Activated CD4-positive, alpha-beta T cell treated with anti-CD3 and anti-CD28 coated beads, Interleukin-2, Interleukin-6, amounts not matched to agents 100 ng/mL and 50 ng/mL, durations not matched to agents 16 hours and 8 hours (primary cell): ENCODE measurements at regions not wholly inside any gene's neighbourhood (a gene's known extent, or its start where the extent isn't known, plus 50 kb on each side); places are given as distances from the start of the nearest gene placed in this dataset.
"Not testable (repeated sequence)": the region's sequence is repeated elsewhere in the genome, so short reads cannot be mapped to it uniquely, and the experiment has no call there.

Experiments used
- DNase-seq: peaks from one replicate; pipeline ENCODE4 v3.0.0-alpha.2; 2020

DNA sequence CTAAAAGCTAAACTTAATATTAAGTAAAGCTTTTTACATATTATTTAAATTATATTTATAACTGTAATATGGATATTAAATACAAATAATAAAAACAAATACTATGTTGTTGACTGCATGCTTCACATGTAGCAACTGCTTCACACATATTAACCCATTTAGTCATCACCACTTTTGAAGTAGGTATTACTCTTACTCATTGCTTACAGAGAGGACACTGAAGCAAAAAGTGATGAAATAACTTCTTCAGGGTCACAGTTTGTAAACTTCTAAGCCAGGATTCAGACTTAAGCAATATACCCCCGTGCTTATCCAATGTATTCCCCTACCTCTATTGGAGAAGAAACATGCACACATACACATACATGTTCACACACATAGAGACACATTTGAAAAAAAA, 166.6 kb downstream of the DKK2 start:
- no peak for DNase-seq

DNA sequence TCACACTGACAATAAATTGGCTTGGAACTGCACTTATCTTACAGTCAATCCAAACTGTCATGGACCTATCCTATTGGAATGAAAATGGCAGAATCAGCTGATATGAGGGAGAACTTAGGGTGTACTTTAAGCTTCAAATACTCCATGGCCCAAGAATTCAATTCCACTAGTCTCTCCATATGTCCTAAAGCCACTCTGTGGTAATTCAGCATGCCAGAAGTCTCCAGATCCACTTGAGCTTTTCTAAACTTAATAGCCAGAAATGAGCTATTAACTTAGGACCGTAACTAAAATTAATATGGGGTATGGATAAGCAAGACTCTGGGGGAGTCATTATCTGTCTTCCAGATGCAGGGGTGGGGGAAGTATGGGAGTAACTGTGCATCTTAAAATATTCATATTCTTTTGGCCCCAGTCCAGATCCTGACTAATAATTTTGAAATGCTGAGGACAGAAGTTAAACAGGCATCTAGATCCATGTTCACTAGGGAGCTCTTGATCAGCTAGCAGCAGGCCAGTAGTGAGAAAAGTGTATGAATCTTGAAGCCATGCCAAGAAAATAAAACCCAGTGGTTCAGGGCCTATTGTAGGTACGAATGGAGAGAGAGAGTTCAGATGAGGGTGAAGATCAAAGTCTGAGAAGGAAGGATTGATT, 167.6 kb downstream of the DKK2 start:
- DNase-seq: no peak

DNA sequence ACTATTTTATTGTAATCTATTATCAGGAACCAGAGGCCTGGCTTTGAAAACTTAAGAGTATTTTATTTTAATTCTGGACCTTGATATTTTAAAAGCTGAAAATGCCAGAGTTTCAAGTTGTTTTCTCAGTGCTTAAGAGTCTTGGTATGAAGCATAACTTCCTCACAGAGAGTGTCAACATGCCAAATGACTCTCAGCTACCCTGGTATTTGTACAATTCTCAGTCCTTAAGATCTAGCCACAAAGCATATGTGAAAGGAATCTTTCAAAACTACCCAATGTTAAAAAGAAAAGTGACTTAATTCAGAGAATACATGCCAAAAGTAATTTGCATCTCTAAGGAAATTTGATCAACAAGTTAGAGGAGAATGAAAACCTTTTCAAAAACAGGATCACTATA, 171.9 kb downstream of the DKK2 start:
- DNase-seq: no peak

DNA sequence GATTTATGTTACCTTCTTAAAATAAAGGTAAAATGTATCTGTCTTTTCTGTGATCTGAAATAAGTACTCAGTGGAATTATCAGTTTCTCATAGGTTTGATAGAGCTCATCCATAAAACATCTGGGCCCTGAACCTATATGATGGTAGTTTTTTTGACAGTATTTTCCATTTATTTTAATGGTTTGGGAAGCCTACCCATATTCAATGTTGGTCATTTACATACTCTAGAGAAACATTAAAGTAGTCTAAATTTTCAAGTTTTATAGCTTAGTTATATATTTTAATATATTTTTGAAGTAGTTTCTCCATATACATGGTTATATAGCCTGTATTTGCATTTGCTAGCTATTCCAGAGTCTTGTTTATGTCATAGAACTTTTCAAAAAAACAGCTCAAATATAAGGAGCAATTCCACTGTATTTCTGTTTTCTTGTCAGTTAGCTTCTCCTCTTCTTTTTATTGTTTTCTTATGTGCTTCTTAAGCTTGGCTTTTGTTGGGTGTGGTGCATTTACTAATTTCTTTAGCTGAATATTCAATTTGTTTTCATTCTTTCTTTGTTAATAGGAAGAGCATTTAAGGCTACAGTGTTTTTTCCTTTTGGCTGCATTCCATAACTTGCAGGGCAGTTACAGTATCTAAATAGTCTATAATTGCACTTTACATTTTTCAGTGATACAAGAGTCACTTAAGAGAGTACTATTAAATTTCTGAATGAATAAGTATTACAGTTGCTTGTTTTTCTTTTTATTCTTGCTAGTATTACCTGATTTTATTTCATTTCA, 181.4 kb downstream of the DKK2 start:
- DNase-seq: no peak

DNA sequence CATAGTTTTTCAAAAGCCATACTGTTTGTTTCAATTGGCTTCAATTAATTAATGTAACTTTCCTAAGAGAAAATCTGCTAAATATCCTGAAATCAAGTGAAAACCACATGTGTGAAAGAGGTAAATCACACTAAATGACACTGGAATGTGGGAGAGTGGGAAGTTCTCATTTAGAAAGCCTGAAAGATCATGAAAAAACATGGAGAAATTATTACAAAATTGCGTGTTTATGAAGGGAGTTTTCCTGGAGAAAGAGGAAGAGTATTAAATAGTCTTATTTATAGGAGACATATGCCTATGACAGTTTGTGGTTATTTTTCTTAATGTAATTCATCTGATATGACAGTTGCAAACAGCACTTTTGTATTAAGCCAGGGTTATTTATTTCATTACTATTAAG, 183.7 kb downstream of the DKK2 start:
- no peak for DNase-seq

DNA sequence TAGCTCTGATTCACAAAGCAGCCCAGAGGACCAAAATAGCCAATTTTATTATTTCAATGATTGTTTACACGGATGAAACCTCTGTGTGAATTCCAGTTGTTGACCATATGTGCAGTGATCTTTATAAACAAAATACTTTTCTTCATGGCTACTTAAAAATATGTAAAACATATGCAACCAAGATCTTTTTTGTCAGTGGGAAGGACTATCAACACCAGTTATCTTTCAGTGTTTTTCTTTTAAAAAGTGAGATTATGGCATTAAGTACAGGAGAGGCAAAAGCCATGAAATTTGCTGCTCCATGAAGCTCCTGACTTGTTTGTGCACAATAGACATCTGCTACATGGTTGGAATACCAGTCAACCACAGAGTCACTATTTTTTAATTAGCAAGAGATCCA, 184.4 kb downstream of the DKK2 start:
- DNase-seq: no peak

DNA sequence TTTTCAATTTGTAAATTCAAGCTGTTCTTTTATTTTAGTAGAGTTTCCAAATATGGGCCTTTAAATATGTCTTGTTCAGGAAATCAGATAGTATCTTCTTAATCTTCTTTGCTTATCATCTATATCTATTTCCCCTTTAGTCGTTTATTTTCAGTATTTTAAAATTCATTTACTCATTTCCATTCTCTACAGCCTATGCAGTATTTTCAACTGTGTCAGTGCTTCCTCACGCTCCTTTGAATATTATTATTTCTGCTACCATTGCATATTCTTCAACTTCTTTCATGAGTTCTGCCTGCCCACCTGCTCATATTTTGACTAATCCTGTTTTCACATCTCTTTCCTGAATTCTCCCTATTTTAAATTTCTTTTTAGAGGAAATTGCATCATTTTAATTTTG, 185.4 kb downstream of the DKK2 start:
- no peak for DNase-seq

DNA sequence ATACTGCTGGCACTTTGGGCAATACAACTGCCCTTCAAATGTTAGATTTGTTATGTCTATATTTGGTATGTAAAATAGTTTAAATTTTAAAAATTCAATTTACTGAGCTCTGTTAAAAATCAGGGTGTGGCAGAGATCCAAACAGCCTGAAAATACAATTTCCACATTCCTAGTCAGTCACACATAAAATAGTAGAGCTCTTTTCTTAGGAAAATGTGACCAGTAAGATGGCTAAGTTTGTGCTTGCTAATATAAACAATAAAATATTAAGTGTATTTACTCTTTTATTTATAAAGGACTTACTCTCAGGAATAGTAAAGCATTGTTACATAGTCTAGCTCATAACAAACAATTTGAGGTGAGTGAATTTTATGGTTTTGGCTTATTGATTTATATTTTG, 200.2 kb downstream of the DKK2 start:
- DNase-seq: no peak

DNA sequence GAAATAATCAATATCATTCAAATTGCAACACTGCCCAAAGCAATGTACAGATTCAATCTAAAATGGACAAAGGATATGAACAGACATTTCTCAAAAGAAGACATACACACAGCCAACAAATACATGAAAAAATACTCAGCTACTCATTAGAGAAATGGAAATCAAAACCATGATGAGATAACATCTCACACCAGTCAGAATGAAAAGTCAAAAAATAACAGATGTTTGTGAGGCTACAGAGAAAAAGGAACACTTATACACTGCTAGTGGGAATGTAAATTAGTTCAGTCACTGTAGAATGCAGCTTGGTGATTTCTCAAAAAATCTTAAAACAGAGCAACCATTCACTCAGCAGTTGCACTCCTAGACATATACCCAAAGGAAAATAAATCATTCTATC, 205.2 kb downstream of the DKK2 start:
- no peak for DNase-seq

DNA sequence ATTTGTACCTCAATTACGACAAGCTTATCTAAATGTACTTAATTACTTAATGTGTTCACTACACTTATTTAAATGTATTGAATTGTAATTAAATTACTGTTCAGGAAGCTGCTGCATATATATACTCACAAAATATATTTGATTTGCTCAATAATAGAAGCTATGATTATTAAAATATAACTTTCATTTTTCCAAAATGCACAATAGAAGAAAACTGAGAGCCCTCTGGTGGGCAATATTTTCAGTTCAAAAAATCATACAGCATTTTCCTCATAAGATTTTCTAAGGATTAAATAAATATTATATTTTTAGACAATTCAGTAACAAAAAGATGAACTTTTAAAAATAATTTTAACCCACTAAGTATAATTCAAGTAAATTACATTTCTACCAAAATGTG, 217.3 kb downstream of the DKK2 start:
- no peak for DNase-seq

DNA sequence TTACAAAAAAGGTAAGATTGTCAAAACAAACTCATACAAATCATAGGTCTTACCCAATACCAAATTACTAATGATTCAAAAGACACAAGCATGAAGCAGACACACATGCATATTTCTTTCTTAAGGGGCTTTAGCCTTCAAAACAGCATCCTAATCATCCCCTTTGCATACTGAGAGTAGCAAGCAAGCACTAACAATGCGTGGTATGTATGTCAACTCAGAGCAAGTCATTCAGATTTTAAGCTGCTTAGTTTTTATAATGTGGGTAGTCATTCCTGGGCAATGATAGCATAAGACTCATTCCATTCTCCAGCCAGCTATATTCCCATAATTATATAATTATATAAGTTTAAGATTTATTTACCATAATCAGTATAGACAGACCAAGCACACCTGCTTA, 219.6 kb downstream of the DKK2 start:
- DNase-seq: no peak

DNA sequence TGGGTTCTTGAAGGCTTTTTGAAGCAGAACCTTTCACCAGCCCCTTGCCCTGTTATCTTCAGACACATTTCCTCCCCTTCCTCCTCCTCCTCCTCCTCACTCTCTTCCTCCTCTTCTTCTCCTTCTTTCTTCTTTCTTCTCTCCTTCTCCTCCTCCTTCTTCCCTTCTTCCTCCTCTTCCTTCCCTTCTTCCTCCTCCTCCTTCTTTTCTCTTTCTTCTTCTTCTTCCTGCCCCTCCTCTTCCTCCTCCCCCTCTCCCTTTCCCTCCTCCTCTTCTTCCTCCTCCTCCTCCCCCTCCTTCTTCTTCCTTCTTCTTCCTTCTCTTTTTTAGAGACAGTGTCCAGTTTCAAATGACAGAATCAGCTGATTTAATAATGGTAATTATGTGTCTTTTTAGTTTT, 226.0 kb downstream of the DKK2 start:
- DNase-seq: no peak

DNA sequence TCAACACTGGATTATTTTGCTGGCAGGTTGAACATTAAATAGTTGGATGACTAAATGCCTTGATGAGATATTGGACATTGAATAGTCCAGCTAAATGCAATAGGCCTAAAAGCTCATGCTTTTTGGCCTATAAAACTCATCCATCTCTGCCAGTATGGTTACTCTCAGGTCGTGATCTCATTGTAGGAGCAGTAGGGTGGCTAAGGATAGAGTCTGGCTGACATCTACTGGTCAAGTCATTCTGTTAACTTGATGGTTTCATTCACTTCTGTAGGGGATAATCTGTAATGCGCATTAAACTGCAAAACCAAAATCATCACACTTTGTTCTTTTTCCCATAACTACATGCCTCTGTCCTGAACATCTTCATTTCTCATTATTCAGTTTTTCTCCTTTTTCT, 227.0 kb downstream of the DKK2 start:
- DNase-seq: peak; percentile 3

DNA sequence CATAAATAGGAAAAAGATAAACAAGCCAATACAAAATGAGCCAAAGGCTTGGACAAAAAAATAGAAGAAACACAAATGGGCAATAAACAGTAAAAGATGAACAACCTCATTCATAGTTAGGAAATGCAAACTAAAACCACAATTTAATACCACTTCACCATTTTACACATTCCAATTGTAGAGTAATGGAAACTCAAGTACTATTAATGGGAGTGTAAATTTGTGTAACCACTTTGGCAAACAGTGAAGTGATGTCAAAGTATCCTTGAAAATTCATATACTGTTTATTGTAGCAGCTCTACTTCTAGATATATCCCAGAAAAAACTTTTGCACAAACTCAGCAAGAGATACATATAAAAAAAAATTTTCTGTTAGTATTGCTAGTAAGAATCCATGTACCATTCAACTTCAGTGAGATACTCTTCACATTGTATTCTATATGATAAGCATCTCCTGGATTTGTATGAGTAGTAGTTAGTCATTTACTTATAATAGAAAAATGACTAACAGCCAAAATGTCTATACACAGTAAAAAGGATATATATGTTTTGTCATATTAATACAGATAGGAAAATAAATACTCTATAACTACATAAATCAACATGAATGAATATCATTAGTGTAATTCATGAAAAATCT, 229.8 kb downstream of the DKK2 start:
- no peak for DNase-seq

DNA sequence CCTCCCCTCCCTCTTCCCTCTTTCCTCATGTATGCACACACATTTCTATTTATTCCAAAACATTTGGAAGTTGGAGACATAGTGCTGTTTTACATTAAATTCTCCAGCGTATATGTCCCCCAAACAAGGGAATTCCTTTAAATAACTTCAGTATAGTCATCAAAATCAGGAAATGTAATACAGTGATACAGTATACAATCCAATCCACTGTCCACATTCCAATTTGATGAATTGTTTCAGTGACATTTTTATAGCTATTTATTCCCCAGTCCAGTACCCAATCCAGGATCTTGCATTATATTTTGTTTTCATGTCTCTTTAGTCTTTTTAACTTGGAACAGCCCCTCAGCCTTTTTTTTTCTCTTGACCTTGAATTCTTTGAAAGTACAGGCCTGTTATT, 233.0 kb downstream of the DKK2 start:
- DNase-seq: no peak

DNA sequence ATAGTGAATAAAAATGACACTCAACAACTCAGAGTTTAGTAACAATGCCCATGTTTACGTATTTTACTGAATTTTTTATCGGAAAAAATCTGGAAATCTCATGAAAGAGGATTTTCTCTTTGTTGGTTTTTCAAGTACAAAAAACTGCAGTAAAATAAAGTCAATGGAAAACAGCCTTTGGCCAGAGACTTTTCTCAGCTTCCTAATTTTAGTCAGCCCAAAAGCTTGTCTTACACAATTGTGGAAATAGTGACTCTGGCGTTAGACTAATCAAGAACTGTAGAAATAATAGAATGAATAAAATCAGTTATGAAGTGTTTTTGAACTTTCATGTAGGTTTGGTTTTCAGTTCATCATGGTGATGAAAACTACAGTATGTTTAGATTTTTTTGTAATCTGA, 234.7 kb downstream of the DKK2 start:
- DNase-seq: no peak

DNA sequence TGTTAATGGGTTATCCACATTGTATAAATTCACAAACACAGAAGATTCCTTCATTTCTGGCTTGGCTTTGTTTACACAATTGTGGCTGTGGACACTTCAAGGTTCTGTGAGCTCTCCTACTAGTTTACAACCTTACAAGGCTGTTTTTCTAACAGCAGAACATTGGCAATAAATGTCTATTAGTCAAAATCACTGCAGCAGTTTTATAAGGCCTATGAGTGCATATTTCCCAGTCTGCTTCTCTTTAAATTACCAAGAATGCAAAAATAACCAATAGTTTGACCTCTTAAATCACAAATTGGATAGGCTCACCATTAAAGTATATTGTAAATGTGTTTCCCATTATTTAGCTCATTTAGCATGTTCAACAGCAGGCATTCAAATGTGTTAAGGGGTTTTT, 239.2 kb downstream of the DKK2 start:
- DNase-seq: no peak

DNA sequence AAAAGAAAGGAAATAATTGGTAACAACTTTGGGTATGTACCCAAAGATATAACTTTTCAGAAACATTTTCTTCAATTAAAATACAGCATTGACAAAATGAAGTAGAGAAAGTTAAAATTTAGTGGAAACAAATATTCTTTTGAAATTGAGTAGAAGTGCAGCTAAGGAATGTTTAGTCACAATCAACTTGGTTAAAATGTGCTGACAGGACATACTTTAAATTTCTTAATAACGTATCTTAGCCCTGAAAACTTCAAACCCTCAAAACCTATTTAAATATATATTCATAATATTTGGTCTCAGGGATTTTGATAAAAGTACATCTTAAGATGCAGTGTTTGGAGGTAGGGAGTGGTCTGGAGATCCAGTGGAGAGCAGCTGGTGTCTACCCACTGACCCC, 240.8 kb downstream of the DKK2 start:
- no peak for DNase-seq

DNA sequence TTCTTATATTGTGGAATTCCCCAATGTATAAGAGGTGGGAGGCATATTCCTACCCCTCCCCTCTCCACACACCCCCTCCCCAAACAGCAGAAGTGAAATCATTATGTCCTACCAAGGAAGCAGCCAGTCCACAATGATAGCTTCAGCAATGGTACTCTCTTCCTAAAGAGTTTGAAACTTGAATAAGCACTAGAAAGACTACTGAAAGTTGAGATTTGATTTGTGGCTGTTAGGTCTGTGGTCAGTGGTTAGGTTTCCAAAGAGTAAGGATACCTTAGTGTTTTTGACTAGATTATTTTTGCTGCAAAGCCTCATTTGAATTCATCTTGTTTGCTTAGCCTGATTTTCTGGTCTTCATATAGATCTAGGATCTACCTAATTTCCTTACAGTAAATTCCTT, 242.2 kb downstream of the DKK2 start:
- DNase-seq: no peak

DNA sequence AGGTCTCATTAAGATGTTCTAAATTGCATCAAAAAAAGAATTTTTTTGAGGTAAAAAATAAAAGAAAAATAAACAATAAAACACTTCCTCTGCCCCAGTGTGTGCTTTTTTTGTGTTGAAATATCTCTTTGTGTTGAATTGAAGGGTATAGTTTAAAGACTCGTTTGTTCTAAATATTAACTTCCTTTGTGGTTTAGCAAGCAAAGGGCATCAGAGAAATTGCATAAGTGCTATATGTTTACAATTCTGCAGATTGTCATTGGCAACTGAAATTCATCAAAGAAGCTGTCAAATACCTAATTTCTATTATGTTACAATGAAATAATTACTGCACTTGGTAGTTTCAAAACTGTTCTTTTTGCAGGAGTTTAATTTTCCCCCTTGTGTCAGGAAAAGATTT, 260.5 kb downstream of the DKK2 start:
- DNase-seq: no peak

DNA sequence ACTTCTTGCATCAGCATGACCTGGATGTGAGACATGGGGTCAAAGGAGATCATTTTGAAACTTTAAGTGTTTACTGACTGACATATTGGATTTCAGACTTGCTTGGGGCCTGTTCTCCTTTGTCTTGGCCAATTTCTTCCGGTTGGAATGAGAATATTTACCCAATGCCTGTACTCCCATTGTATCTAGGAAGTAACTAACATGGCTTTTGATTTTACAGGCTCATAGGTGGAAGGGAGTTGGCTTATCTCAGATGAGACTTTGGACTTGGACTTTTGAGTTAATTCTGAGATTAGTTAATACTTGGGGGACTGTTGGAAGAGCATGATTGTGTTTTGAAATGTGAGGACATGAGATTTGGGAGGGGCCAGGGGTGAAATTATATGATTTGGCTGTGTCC, 262.1 kb downstream of the DKK2 start:
- not testable (repeated sequence) for DNase-seq

DNA sequence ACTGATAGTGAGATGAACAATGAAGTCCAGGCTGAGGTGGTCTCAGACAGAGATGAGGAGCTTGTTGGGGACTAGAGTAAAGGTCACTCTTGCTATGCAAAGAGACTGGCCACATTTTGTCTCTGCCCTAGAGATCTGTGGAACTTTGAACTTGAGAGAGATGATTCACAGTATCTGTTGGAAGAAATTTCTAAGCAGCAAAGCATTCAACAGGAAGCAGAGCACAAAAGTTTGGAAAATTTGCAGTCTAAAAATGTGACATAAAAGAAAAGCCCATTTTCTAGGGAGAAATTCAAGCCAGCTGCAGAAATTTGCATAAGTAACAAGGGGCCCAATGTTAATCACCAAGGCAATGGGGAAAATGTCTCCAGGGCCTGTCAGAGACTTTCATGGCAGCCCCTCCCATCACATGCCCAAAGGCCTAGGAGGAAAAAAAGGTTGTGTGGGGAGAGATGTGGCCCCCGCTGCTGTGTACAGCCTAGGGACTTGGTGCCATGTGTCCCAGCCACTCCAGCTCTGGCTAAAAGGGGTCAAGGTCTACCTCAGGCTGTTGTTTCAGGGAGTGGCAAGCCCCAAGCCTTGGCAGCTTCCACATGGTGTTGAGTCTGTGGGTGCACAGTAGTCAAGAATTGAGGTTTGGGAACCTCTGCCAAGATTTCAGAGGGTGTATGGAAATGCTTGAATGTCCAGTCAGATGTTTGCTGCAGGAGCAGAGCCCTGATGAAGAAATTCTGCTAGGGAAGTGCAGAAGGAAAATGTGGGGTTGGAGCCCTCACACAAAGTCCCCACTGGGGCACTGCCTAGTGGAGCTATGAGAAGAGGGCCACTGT, 262.8 kb downstream of the DKK2 start:
- DNase-seq: no peak

DNA sequence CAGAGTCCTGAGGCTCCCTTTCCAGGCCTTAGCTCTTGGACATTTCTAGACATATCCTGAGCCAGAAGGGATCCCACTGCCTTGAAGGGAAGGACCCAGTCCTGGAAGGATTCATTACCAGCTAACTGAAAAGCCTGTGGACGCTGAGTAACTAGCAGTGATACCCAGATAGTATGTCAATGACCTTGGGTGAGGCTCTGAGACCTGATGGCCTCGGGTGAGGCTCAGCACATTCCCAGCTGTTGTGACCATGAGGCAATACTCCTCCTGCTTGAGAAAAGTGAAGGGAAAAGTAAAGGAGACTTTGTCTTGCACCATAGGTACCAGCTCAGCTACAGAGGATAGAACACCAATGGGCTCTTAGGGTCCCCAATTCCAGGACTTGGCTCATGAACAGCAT, 268.1 kb downstream of the DKK2 start:
- no peak for DNase-seq

DNA sequence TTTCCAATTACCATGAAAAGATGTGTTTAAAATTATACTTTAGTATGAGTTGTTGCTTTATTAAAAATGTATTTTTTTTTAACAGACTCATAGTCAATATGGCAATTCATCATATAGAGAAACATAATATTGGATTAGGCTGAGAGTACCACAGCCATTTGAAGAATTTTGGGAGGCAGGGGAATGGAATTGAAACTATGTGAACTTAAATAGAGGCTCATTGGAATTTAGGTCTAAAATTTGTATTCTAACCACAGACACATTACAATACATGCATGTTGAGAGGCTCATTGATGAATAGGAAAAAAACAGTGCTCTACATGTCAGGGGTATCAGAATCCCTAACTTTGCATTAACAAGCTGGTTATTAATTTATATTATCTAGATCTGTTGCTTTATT, 269.6 kb downstream of the DKK2 start:
- no peak for DNase-seq
